Thoracic aorta (tissue), 2 donors: ENCODE measurements at regions not wholly inside any gene's neighbourhood (a gene's known extent, or its start where the extent isn't known, plus 50 kb on each side); places are given as distances from the start of the nearest gene placed in this dataset.

Experiments
- ATAC-seq: fragments of 150-250 bp; one replicate; pipeline ENCODE4 v1.8.0; 2017; ENCODE audit warnings: low read depth; ENCODE audit not compliant: insufficient number of reproducible peaks, low FRiP score
- DNase-seq: peaks from one replicate; pipeline ENCODE4 v3.0.0-alpha.2; 2020; ENCODE audit warnings: low spot score
- H3K27ac ChIP-seq, 2 donors: fragments of 200-600 bp; sonication (generic); 1 replicate in 1 of 2; 2 replicates in 1 of 2; pipeline ENCODE4 v1.5.1; 2016; ENCODE audit warnings: mild to moderate bottlenecking in 2 of 2, moderate library complexity in 2 of 2
- H3K27me3 ChIP-seq: fragments of 200-600 bp; sonication (generic); replicated peaks from 2 replicates; pipeline ENCODE4 v1.6.0; 2016; ENCODE audit warnings: mild to moderate bottlenecking; ENCODE audit not compliant: insufficient read depth
- H3K36me3 ChIP-seq: fragments of 200-600 bp; sonication (generic); one replicate; pipeline ENCODE4 v1.5.1; 2016
- H3K4me1 ChIP-seq, 2 donors: fragments of 200-600 bp; sonication (generic); 1 replicate in 1 of 2; 2 replicates in 1 of 2; pipeline versions ENCODE4 v1.5.1 to v1.6.0; 2016; ENCODE audit warnings: low read depth in 2 of 2, mild to moderate bottlenecking in 1 of 2; ENCODE audit not compliant: control insufficient read depth in 1 of 2
- H3K4me3 ChIP-seq: fragments of 200-600 bp; sonication (generic); 2 replicates; pipeline ENCODE4 v1.5.1; 2016; ENCODE audit warnings: mild to moderate bottlenecking
- H3K9me3 ChIP-seq: fragments of 200-600 bp; sonication (generic); 2 replicates; pipeline ENCODE4 v1.5.1; 2016
- TF ChIP-seq, protein P1 (sequence below): fragments of 200-600 bp; sonication (generic); IDR thresholded peaks from one replicate; pipeline ENCODE4 v1.5.1; 2019; ENCODE audit warnings: antibody characterized with exemption

DNA sequence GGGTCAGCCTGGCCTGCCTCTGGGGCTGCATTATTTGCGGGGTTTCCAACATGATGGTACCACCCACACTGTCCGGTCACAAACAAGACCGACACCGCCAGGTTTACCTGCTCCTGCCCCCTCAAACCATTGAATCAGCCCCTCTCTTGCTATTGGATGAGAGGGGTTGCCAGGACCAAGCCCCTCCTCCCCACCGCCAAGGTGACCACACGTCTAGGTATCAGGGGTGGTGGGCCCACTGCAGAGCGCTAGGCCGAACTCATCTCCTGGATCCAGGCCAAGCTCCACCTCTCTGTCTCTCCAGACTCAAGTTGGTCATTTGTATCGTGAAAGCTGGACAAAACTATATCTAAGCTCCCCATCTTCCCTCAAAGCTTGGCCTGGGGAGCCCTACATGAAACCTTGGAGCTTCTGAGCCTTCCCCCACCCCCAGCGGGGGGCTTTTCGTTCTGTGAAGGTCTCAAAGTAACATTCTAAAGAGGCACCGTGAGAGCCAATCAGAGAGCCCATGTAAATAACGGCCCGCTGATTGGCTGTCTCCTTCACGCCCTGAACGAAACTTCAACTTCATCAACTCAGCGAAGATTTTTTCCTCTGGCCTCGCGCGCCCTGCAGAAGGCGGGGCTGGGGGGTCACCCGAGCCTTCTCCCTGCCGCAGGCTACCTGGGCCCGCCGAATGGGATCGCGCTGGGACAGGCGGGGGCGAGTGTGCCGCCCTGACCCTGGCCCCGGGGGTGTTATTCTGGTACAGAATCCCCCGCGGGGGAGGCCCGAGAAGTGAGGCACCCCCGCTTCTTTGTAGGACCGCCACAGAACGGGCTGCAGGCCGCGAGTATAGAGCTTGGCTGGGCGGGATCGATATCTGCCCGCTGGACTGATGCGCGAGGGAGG is 49.6 kb upstream of the PSD2 start:
- peak overlapping the region; percentile 76 for H3K4me3 ChIP-seq
- TF ChIP-seq, protein P1, sequence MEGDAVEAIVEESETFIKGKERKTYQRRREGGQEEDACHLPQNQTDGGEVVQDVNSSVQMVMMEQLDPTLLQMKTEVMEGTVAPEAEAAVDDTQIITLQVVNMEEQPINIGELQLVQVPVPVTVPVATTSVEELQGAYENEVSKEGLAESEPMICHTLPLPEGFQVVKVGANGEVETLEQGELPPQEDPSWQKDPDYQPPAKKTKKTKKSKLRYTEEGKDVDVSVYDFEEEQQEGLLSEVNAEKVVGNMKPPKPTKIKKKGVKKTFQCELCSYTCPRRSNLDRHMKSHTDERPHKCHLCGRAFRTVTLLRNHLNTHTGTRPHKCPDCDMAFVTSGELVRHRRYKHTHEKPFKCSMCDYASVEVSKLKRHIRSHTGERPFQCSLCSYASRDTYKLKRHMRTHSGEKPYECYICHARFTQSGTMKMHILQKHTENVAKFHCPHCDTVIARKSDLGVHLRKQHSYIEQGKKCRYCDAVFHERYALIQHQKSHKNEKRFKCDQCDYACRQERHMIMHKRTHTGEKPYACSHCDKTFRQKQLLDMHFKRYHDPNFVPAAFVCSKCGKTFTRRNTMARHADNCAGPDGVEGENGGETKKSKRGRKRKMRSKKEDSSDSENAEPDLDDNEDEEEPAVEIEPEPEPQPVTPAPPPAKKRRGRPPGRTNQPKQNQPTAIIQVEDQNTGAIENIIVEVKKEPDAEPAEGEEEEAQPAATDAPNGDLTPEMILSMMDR: no peak
- H3K4me1 ChIP-seq: peaks cover 23 to 39% of the 10 kb centered on the region in 2 donors
- H3K27ac ChIP-seq: peak overlapping the region; percentile 31 to 74
- ATAC-seq (peak; percentile 40), DNase-seq (peak; percentile 48)
- no peaks in the 10 kb centered on the region for H3K27me3 ChIP-seq
- no peaks in the 10 kb centered on the region for H3K9me3 ChIP-seq
- H3K36me3 ChIP-seq: no peaks in the 10 kb centered on the region
